ENCODE measurements at regions not wholly inside any gene's neighbourhood (a gene's known extent, or its start where the extent isn't known, plus 50 kb on each side); places are given as distances from the start of the nearest gene placed in this dataset.

DNA sequence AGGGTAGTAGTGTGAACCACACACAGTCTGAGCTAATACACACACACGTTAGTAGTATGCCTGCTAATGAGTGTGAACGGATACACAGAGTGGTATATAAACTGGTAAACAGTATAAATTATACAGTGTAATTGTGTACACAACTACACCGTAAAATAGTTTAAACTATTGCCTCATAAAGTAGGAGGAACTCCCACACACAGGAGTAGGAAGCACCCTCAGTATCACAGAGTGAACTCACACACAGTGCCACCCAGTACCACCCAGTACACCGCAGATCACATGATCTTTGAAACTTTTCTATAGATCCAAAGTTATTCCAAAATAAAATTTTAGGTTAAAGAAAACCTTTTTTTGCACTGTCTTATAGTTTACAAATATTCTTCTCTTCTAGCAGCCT, 275.1 kb downstream of the ADGRA3 start:
- H3K27ac ChIP-seq (ENCODE audit: insufficient read depth, low read depth, low read length), result no peak overlapping the region
- H3K27me3 ChIP-seq (ENCODE audit: control insufficient read depth in 2 of 2, insufficient read depth in 2 of 2, low read length in 2 of 2), result no peaks in the 10 kb centered on the region
- no peaks in the 10 kb centered on the region for H3K9me3 ChIP-seq (replicated peaks; ENCODE audit: control insufficient read depth, insufficient read depth, low read length)
- H3K36me3 ChIP-seq (ENCODE audit: control insufficient read depth in 2 of 2, extremely low read depth in 1 of 2, insufficient read depth in 2 of 2, low read length in 2 of 2), result no peaks in the 10 kb centered on the region
- H3K79me2 ChIP-seq (ENCODE audit: control insufficient read depth, insufficient read depth, low read length), result no peaks in the 10 kb centered on the region
- no peak overlapping the region for H3K4me3 ChIP-seq (replicated peaks in 1 of 3; ENCODE audit: insufficient read depth in 1 of 3, low read depth in 1 of 3, low read length in 3 of 3)
- intact Hi-C loops (cut with micrococcal nuclease) (no loop called here), dilution Hi-C loops (cut with MboI; ENCODE audit: extremely low pct_ligation_motif_present, low sequenced_read_pairs) (no loop called here)
- CTCF ChIA-PET, result no interaction called here
- no peaks in the 10 kb centered on the region for H4K20me1 ChIP-seq (replicated peaks; ENCODE audit: control insufficient read depth, extremely low read depth, insufficient read depth, low read length)
- DNase-seq (ENCODE audit: low read depth, low spot score) (no peak), FAIRE-seq (no peak)
- no peaks in the 10 kb centered on the region for H3K9me1 ChIP-seq (replicated peaks; ENCODE audit: control insufficient read depth, extremely low read depth, insufficient read depth, low read length)
- no peak overlapping the region for H2AFZ ChIP-seq (ENCODE audit: low read depth, low read length)
- H3K4me2 ChIP-seq (ENCODE audit: insufficient read depth, low read length), result no peak overlapping the region
- H3K9ac ChIP-seq (replicated peaks; ENCODE audit: extremely low read depth, insufficient read depth, low read length), result no peak overlapping the region
- TF ChIP-seq GATA2 (IDR thresholded peaks at IDR 0.05; ENCODE audit: insufficient read depth, insufficient read length, low read depth, low read length) (no peak), EZH2 (IDR thresholded peaks at IDR 0.05; ENCODE audit: borderline replicate concordance, low read depth, low read length, severe bottlenecking) (no peak)
- TF ChIP-seq, protein P1, sequence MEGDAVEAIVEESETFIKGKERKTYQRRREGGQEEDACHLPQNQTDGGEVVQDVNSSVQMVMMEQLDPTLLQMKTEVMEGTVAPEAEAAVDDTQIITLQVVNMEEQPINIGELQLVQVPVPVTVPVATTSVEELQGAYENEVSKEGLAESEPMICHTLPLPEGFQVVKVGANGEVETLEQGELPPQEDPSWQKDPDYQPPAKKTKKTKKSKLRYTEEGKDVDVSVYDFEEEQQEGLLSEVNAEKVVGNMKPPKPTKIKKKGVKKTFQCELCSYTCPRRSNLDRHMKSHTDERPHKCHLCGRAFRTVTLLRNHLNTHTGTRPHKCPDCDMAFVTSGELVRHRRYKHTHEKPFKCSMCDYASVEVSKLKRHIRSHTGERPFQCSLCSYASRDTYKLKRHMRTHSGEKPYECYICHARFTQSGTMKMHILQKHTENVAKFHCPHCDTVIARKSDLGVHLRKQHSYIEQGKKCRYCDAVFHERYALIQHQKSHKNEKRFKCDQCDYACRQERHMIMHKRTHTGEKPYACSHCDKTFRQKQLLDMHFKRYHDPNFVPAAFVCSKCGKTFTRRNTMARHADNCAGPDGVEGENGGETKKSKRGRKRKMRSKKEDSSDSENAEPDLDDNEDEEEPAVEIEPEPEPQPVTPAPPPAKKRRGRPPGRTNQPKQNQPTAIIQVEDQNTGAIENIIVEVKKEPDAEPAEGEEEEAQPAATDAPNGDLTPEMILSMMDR (IDR thresholded peaks at IDR 0.05; ENCODE audit: extremely low read depth in 1 of 2, insufficient read depth in 1 of 2, low read depth in 1 of 2, low read length in 2 of 2), result no peak
- TF ChIP-seq, protein P2, sequence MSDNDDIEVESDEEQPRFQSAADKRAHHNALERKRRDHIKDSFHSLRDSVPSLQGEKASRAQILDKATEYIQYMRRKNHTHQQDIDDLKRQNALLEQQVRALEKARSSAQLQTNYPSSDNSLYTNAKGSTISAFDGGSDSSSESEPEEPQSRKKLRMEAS (IDR thresholded peaks at IDR 0.05; ENCODE audit: insufficient read depth, insufficient read length), result no peak
- no TSS peak for BruUV-seq (replicated peaks)
- H3K4me1 ChIP-seq (ENCODE audit: control insufficient read depth, extremely low read depth, insufficient read depth, low read length), result no peaks in the 10 kb centered on the region
- POLR2A ChIA-PET, result no interaction called here

GRCh38 chr4:22238742-22239141, 277.1 kb downstream of the ADGRA3 start:
- no peak overlapping the region for H3K4me2 ChIP-seq (ENCODE audit: insufficient read depth, low read length)
- dilution Hi-C loops (cut with MboI; ENCODE audit: extremely low pct_ligation_motif_present, low sequenced_read_pairs), result no loop called here
- H3K79me2 ChIP-seq (ENCODE audit: control insufficient read depth, insufficient read depth, low read length), result no peaks in the 10 kb centered on the region

More at GRCh38 chr4:22238742-22239141, 277.1 kb downstream of the ADGRA3 start:
- POLR2A ChIA-PET, result no interaction called here
- Histone ChIP-seq H3K36me3 (ENCODE audit: control insufficient read depth in 2 of 2, extremely low read depth in 1 of 2, insufficient read depth in 2 of 2, low read length in 2 of 2) (no peaks in the 10 kb centered on the region), H4K20me1 (replicated peaks; ENCODE audit: control insufficient read depth, extremely low read depth, insufficient read depth, low read length) (no peaks in the 10 kb centered on the region), H2AFZ (ENCODE audit: low read depth, low read length) (no peak overlapping the region), H3K4me1 (ENCODE audit: control insufficient read depth, extremely low read depth, insufficient read depth, low read length) (no peaks in the 10 kb centered on the region), H3K27me3 (ENCODE audit: control insufficient read depth in 2 of 2, insufficient read depth in 2 of 2, low read length in 2 of 2) (no peaks in the 10 kb centered on the region), H3K4me3 (replicated peaks in 1 of 3; ENCODE audit: insufficient read depth in 1 of 3, low read depth in 1 of 3, low read length in 3 of 3) (no peak overlapping the region), H3K27ac (ENCODE audit: insufficient read depth, low read depth, low read length) (no peak overlapping the region), H3K9me3 (replicated peaks; ENCODE audit: control insufficient read depth, insufficient read depth, low read length) (no peaks in the 10 kb centered on the region), H3K9ac (replicated peaks; ENCODE audit: extremely low read depth, insufficient read depth, low read length) (no peak overlapping the region), H3K9me1 (replicated peaks; ENCODE audit: control insufficient read depth, extremely low read depth, insufficient read depth, low read length) (no peaks in the 10 kb centered on the region)
- intact Hi-C loops (cut with micrococcal nuclease), result no loop called here
- CTCF ChIA-PET, result interaction anchor here (0.8 to 1.1 kb wide), 2 partner anchors 8 to 449 kb away, joined by 3 read pairs; no protein-coding TSS in a partner anchor
- TF ChIP-seq POLR2A (IDR thresholded peaks at IDR 0.05; ENCODE audit: low read depth, low read length) (no peak), EZH2 (IDR thresholded peaks at IDR 0.05; ENCODE audit: borderline replicate concordance, low read depth, low read length, severe bottlenecking) (no peak), MYC (IDR thresholded peaks at IDR 0.05; ENCODE audit: low read depth, low read length) (no peak), POLR2AphosphoS5 (IDR thresholded peaks at IDR 0.05; ENCODE audit: insufficient read depth, low read depth, low read length) (no peak), GATA2 (IDR thresholded peaks at IDR 0.05; ENCODE audit: insufficient read depth, insufficient read length, low read depth, low read length) (no peak), FOS (IDR thresholded peaks at IDR 0.05; ENCODE audit: borderline replicate concordance, insufficient read depth, low read length) (no peak), JUN (IDR thresholded peaks at IDR 0.05; ENCODE audit: borderline replicate concordance, insufficient read depth, insufficient read length, low read depth) (no peak)
- TF ChIP-seq, protein P2 (IDR thresholded peaks at IDR 0.05; ENCODE audit: insufficient read depth, insufficient read length), result no peak
- TF ChIP-seq, protein P1 (IDR thresholded peaks at IDR 0.05; ENCODE audit: extremely low read depth in 1 of 2, insufficient read depth in 1 of 2, low read depth in 1 of 2, low read length in 2 of 2), result no peak
- DNase-seq (ENCODE audit: low read depth, low spot score) (no peak), FAIRE-seq (no peak)
- no TSS peak for BruUV-seq (replicated peaks)

Data from endothelial cell of umbilical vein (primary cell).